ENCODE measurements at regions not wholly inside any gene's neighbourhood (a gene's known extent, or its start where the extent isn't known, plus 50 kb on each side); places are given as distances from the start of the nearest gene placed in this dataset.

- in situ Hi-C loops (cut with MboI; ENCODE audit: low sequenced_read_pairs, unreplicated experiment): no loop called here
- no peak for TF ChIP-seq CTCF (IDR thresholded peaks at IDR 0.05; ENCODE audit: borderline replicate concordance, control extremely low read depth, extremely low read depth, insufficient read depth, missing control alignments)
- no peak for DNase-seq (ENCODE audit: low spot score)
Observed at GRCh38 chr15:91465696-91466095, 365.6 kb downstream of the SV2B start.

- in situ Hi-C loops (cut with MboI; ENCODE audit: low sequenced_read_pairs, unreplicated experiment): no loop called here
- no peak for DNase-seq (ENCODE audit: low spot score)
- no peak for TF ChIP-seq CTCF (IDR thresholded peaks at IDR 0.05; ENCODE audit: borderline replicate concordance, control extremely low read depth, extremely low read depth, insufficient read depth, missing control alignments)
Observed at GRCh38 chr15:91468871-91469580, 369.0 kb downstream of the SV2B start.

- TF ChIP-seq CTCF (IDR thresholded peaks at IDR 0.05; ENCODE audit: borderline replicate concordance, control extremely low read depth, extremely low read depth, insufficient read depth, missing control alignments): no peak
- no peak for DNase-seq (ENCODE audit: low spot score)
- in situ Hi-C loops (cut with MboI; ENCODE audit: low sequenced_read_pairs, unreplicated experiment): no loop called here
Observed at GRCh38 chr15:91469632-91470567, 369.8 kb downstream of the SV2B start.

GRCh38 chr15:91471468-91471867 is 371.4 kb downstream of the SV2B start:
- TF ChIP-seq CTCF (IDR thresholded peaks at IDR 0.05; ENCODE audit: borderline replicate concordance, control extremely low read depth, extremely low read depth, insufficient read depth, missing control alignments): no peak
- no peak for DNase-seq (ENCODE audit: low spot score)
- in situ Hi-C loops (cut with MboI; ENCODE audit: low sequenced_read_pairs, unreplicated experiment): no loop called here

GRCh38 chr15:91472316-91472756 is 372.3 kb downstream of the SV2B start:
- no peak for TF ChIP-seq CTCF (IDR thresholded peaks at IDR 0.05; ENCODE audit: borderline replicate concordance, control extremely low read depth, extremely low read depth, insufficient read depth, missing control alignments)
- in situ Hi-C loops (cut with MboI; ENCODE audit: low sequenced_read_pairs, unreplicated experiment): no loop called here
- no peak for DNase-seq (ENCODE audit: low spot score)

GRCh38 chr15:91473894-91474545 is 374.0 kb downstream of the SV2B start:
- in situ Hi-C loops (cut with MboI; ENCODE audit: low sequenced_read_pairs, unreplicated experiment): no loop called here

More at GRCh38 chr15:91473894-91474545, 374.0 kb downstream of the SV2B start:
- TF ChIP-seq CTCF (IDR thresholded peaks at IDR 0.05; ENCODE audit: borderline replicate concordance, control extremely low read depth, extremely low read depth, insufficient read depth, missing control alignments): no peak
- no peak for DNase-seq (ENCODE audit: low spot score)

All from GM13976 (cell line).